AG08396 (cell line): ENCODE measurements at regions not wholly inside any gene's neighbourhood (a gene's known extent, or its start where the extent isn't known, plus 50 kb on each side); places are given as distances from the start of the nearest gene placed in this dataset.

Source experiments
- DNase-seq: peaks from one replicate; pipeline ENCODE4 v3.0.0; 2012; ENCODE audit warnings: low spot score, mixed read lengths

DNA sequence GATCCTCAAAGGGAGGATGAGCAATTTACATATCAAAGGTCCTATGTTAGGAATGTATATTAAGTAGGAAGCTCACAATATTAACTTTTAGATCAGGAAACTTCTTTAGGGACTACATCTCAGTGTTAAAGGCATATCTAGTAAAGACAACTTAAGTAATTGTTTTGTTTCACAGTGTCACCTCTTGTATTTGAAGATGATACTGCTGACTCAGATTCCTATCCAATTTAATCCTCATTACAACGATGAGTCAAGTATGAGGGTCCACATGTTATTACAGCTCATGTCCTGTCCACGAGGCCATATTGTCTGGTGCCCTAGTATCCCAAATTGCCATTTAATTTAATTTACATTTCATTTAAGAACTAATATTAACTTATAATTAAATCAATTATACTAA, 523.9 kb downstream of the CCDC85A start:
- no peak for DNase-seq

DNA sequence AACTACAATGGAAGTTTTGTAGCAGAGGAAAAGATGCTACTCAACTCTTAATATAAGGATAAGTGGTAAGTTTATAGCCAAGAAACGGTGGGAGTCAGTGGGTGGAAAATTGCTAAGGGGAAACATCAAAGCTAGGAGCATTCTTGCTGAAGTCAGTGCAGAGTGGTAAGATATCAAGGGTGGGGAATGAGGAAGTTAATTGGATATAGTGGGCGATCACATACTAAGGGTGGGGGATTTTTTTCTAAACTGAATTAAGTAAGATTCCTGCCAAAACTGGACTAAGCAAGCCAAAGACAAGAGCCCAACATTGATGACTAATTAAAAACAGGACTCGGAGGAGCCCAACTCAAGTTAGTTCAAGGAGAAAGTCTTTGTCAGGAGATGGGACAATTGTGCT, 525.4 kb downstream of the CCDC85A start:
- DNase-seq, result no peak

DNA sequence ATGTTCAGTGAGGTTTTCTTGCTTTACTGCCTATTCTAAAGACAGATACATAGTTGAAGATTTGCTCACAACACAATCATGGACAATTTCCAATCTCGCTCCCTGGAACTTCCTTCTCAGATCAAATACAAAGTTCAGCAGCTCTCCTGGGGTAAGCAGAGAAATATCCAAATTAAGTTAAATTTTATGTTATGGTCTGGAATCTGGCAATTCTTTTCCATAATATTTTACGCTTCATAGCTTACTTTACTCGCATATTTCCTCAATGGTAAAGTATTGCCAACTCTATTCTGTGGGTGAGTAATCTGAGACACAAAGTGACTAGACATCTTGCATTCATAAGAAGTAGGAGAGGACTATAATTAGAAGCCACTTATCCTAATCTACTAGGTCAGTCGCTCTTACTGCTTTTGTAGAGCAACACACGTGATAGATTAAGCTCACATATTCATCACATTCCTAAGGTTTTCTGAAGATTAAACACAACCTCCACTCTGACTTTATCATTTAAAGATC, 529.4 kb downstream of the CCDC85A start:
- no peak for DNase-seq

DNA sequence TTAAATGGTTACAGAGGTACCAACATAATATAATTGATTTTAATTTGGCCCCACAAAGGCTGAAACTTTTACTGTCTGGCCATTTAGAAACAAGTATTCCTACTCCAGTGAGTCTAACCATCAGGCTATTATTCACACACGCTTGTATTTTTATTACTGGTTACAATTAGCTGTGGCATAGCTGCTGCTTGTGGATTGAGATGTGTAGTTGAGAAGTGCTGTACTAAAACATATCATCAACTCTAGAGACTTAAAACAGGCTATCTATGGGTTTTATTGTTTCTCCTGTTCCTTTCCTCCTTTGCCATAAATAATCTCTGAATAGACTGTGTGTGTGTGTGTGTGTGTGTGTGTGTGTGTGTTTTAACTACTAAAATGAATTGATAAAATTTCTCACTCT, 530.2 kb downstream of the CCDC85A start:
- no peak for DNase-seq

DNA sequence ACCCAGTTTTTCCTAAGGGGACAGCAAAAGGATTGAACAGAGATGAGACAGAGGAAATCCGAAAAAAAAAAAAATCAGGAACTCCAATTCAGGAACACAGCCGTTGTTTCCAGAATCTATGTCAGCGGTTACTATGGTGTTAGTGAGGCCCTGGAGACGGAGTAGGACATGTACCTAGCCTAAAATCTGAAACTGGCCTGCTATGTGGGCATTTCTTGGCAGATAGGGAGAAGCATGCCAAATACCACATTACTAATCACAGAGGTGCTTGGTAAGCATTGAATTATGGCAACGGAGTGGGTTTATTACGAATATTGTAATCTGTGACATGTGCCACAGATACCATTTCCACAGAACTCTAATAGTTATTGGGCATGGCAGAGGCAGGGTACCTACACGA, 530.6 kb downstream of the CCDC85A start:
- no peak for DNase-seq

DNA sequence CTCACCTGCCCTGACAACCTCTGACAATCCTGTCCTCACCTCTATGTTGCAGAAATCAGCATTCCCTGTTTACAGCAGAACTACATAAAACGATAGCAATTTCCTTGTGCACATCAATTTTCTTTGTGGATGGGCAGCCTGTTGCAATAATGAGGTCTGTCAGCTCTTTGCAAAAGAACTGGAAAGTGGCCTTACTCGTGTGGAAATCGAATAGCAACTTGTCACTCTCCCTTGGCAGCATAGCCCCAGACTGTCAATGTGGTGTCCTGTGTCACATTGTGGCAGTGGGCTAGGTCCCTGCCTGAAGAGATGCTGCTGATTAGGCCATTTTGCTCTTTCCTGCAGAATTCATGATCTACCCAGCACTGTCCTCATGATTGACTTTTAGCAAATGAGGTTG, 531.9 kb downstream of the CCDC85A start:
- DNase-seq, result no peak

DNA sequence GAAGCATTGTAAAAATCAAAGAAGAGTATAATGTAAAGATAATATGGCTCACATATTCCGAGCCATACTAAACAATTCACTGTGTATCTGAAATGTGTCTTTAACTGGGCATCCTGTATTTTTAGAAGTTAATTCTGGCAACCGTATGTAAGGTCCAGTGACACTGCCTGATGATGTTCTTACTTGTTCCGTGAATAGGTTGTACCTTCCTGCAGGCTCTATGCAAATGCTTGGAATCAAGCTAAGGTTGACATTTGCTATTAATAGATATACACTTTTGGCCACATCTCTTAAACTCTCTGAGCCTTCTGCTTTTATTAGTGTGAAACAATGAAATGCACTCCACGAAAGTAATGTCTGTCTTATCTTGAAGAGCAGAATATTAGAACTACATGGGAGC, 534.6 kb downstream of the CCDC85A start:
- no peak for DNase-seq

DNA sequence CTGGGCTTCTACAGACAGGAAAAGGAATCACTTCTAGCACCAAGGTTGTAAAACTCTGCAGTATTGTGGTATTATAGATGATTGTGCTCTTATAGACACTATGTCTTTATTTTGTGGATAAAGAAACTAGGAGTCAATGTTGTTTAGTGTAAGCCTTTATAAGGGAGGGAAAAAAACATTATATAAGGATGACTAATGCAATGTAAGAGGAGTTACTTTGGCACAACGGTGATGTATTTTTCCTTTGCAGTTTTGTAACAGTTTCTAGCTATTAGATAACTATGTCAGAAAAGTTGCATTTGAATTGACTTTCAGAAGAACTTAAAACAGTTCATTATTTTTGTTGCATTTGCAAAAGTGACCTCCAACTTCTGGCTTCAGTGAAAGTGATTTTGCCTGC, 545.4 kb downstream of the CCDC85A start:
- DNase-seq, result no peak

DNA sequence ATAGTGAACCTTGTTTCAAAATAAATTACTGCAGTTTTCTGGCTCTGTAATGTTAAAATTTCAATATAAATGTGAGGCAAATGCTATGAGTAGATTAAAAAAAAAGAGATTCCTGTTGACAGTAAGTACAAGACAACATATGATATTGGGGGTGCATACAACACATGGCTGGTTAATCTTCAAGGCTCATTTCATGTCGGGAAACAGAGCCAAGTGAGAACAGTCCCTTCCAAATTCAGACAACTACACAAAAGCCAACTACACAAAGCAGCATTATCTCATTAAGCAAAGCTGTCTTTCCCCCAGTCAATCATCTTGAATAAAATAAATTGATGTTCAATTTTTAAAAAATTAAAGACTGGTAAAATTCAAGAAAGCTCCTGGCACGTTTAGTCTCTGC, 549.2 kb downstream of the CCDC85A start:
- DNase-seq, result no peak

DNA sequence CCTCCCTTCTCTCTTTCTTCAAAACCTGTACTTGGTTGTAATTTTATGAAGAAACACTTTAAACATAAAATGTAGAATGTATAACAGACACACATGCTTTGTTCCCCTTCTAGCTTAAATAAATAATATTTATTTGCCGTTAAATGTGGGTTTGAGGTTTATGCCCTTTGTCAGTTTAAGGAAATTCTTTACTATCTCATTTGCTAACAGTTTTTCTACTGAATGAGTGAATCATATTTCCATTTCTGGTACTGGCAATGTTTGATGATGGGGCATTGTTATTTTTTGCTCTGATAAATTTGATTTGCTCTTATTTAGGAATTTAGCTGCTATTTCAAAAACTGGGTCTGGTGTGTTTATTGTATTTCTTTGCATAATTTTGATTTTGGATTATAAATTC, 555.6 kb downstream of the CCDC85A start:
- DNase-seq, result no peak

DNA sequence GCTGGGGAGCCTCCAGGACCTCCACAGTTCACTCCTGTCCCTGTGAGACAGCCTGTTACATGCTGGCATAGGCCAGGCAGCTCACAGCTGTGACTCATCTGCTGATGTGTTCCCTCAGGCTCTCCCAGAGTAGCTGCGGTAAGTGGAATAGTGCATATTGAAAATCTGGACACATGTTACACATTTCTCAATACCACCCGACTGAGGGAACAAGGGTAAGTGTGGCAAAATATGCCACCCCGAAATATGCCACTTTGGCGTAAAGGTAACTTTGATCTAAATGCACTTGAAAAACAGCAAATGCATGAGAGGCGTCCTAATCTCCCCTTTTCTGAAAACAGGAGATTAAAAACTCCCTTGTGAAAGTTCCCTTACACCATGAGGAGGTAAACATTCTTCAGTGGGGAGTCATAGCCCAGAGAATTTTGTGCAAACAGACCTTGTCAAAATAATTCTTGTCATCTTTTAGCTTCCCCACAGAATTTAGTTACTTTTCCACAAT, 557.9 kb downstream of the CCDC85A start:
- peak; percentile 13 for DNase-seq

DNA sequence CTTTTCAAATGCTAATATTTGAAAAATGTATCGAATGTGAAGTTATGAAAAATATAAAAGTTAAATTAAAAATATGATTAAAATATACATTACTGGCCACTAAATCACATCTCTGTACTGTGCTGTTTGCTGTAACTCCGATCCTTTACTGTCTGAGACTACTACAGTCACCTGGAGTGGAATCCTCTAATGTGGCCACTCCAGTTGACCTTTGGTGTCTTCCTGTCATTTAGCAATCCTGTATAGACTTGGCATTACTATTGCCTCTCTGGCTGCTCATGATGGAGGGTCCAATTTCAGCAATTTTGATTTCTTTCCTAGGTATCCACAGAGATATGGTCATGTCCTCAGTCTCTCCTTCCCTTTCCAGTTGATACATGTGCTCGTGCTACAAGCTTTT, 560.0 kb downstream of the CCDC85A start:
- DNase-seq, result no peak

DNA sequence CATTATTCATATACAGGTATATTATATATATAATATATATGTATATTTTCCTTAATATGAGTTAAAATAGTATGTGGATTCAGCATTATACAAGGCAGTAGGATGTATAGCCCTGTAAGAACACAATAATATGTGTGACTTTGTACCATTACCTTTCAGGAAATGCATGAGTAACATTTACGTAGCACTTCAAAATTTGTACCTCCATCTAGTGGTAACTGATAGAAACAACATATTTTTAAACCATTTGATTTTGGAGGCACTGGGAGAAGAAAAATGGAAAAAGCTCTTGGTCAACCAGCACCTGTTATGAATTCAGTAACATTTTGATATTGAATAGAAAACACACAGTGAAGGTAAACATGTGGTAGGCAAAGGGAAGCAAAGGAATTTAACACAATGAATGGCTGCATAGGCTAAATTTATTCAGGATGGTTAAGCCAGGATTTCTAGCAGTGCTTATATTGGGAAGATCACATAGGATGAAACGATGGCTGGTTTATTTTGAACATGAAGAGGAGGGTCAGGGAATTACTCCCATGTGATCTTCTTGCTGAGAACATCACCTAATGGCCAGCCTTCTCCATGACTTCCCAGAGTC, 565.5 kb downstream of the CCDC85A start:
- no peak for DNase-seq

DNA sequence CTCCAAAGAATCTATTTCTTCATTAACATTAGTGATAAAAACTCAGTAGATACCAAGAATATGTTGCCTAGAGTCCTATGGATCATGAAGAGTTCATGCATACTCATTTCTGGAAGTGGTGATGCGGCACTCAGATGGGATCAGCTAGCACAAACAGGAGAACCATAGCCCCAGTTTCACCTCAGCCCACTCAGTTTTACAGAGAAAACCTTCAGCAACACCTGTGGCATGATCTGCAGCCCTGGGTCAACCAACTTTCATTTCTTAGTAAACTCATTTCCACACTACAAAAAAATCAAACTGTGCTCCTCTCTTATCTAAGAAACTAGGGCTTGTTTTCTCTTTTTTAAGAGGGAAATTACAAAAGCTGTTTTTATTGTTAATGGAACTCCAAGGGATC, 569.4 kb downstream of the CCDC85A start:
- no peak for DNase-seq

DNA sequence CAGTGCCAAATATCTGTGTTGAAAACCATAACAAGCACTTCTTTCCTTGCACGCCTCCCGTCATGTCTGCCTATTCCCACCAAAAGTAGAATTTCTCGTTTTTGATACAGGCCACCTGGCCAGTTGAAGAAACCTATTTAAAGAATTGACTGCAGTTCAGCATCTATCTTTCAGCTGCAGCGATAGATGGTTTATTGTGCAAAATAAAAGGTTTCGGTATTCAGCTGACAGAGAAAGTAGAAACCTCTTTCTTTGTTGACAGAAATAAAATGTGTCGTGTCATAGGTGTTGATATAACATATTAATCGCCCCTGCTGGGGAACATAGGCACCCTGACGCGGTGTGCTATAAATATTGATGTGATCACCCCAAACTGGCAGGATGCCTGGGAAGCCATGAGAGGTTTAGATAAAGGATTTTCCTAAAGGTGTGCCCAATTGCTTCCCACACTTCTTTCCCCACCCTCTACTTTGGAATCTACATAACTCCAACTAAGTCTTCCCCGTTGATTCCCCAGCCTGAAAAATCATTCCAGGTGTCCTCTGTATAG, 570.4 kb downstream of the CCDC85A start:
- DNase-seq, result no peak

DNA sequence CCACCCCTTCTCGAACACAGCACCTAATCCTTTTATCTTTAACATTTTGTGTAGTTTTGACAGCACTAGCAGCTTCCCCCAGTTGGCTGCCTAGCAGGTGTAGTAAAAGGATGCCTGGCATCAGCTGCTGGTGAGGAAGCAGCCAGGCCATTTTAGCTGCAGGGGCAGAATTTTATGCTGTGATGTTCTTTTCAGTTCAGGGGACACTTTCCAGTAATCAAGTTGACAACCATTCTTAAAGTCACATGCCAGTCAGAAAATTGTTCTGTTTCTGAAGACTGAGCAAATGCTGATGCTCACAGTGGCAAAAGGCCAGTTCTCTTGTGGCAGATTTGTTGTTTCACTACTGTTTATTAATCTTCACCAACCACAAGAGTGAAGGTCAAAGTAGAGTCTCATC, 570.8 kb downstream of the CCDC85A start:
- DNase-seq, result no peak

DNA sequence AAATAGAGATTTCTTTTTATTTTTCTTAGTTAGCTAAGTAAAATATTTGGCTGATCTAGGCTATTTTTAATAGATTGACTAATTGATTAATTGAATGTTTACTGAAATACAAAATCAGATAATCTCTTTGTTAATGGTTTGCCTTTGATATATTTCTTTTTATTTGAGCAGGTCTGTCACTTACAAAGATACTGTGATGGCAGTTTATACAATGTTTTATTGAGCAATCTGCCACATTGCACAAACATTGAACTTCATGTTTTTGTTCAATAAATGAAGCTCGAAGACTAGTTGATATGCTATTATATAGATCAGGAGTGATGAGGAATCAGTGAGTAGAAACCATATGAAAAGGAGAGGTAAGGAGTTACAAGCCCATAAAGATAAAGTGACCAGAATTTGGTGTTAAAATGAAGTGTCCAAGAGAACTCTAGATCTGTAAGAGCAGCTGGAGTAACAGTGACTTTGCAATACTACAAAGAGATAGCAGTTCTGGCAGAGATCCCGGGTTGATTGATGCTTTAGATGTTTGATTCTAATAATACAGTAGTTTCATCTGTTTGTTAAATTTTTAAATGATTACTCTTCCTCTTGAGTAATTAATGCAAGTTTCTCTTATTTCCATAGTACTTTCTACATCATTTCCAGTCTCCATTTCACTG, 574.2 kb downstream of the CCDC85A start:
- DNase-seq, result no peak

DNA sequence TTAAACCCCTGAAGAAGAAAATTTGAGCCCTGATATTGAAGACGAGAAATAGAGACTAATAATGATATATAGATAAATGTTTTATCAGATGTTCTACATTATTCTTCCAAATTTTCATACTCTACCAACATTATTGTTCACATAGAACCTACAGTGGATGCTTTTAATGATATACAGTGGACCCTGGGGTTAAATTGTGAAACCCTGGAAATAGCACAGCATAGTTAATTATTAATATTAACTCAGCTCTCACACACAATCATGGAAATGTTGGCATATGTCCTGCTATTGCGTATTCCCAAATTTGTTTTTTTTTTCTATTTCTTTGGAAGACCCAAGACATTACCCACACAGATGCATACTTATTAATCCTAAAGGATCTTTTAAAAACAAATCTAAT, 579.9 kb downstream of the CCDC85A start:
- DNase-seq, result no peak

DNA sequence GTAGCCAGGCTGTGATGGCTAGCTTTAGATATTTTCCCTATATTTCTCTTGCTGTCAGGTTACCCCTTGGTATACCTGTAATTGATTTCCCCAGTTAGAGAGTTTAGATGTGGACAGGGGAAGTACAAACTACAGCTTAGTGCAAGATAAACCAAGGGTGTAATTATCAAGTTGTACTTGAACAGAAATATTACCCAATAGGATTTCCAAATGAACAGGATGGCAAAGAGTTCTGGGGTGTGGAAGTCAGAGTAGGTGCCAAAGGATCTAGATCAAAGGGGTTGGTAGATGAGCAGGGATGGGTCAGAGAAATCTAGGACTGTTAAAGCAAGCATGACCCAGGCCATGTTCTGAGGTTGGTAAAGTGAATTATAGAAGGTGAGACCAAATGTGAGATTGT, 585.2 kb downstream of the CCDC85A start:
- no peak for DNase-seq

DNA sequence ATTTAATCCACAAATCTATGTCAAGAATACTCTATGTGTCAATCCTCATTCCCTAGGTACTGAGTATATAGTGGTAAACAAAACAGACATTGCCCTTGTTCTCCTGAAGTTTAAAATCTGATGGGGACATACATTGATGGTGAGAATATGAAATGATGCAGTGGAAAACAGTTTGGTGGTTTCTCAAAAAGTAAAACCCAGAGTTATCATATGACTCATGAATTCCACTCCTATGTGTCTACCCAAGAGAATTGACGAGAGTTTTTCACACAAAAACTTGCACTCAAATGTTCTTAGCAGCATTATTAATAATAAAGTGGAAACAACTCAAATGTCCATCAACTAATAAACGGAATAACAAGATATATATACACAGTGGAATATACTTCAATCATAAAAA, 586.7 kb downstream of the CCDC85A start:
- DNase-seq, result no peak

DNA sequence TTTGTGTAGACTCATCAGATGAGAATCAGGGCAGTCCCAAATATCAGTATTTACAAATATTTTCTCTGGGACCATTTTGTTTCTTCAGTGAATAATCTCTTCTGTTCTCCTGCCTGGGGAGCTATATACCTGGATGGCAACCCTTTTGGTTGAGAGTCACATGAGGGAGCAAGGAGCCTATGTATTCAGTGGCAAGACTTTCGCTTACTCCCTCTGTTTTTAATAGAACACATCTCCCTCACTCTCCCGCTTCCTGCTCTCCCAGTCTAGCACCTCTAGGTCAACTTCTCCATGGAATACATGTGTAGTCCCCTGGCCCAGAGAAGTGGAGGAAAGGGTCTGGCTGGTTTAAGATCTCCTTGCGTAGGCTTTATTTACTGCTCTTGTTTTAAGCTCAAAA, 600.3 kb downstream of the CCDC85A start:
- DNase-seq, result no peak

DNA sequence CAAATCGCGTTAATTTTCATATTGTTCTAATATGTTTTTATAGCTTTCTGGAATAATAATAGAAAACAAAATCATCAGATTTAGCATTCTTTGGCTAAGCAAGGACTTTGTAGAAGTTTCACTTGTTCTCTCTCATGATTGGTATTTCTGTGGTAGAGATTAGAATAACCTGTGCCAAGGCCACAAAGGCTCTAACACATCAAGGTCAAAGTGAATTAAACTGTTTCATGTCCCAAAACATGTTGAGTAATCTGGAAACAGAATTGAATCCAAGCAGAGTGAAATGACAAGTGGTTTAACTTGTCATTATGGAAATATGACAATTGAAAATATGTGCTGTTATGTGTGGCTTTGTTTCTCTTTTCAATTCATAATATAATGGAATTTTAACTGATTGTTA, 617.4 kb downstream of the CCDC85A start:
- no peak for DNase-seq

DNA sequence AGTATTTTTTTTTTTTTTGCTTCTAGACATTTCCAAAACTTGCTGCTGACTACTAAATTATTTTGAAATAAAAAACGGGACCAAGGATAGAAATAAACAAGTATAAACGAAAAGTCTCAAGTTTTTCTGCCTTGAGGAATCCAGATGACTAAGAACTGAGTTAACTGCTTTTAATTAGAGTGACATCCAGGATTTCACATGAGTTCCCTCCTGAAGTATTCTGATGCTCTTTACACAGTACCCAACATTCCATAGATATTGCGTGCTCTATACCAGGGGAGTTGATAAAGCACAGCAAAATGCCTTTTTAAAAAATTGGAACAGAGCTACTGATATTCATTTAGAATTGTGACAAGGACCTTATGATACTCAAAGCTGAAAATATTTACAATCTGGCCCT, 618.0 kb downstream of the CCDC85A start:
- DNase-seq, result no peak

DNA sequence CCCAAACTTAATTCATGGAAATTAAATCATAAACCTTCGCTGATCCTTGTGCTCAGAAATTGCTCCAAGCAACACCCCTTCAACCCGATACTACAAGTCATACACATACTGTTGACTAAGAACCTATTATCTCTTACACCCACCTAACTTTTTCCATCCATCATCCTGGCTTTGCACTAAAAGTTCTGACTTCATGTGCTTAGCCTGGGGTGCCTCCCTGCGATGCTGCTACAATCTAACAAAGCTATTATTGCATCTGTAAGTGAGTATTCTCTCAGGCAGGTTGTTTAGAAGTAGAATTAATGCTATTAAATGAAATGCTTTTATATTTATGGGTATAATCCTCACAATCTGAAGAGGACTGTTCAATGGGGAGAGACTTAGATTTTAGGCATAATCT, 619.8 kb downstream of the CCDC85A start:
- no peak for DNase-seq
